Right ventricle myocardium superior (tissue), 1 donor: ENCODE measurements at regions not wholly inside any gene's neighbourhood (a gene's known extent, or its start where the extent isn't known, plus 50 kb on each side); places are given as distances from the start of the nearest gene placed in this dataset.
"Not testable (repeated sequence)": the region's sequence is repeated elsewhere in the genome, so short reads cannot be mapped to it uniquely, and the experiment has no call there.

Source experiments
- ATAC-seq: fragments of 200-7000 bp; cut with Tn5 transposase; one replicate; pipeline ENCODE4 v1.9.1; 2020; ENCODE audit warnings: mild to moderate bottlenecking; ENCODE audit not compliant: poor library complexity
- DNase-seq: peaks from one replicate; pipeline ENCODE4 v3.0.0-alpha.2; 2020
- intact Hi-C: fragments of 100-400 bp; cut with DNase I; formaldehyde crosslinking; loops from one replicate; pipeline ENCODE4 v1.11.2; 2022
- donor health status: DM: no; HTN: yes; CAD: no; lungs with severe emphysema.

- intact Hi-C loops, DNase-seq, ATAC-seq: not testable (repeated sequence)
Measured at GRCh38 chr9:62745774-62746529, 1556.1 kb downstream of the SPATA31A7 start.
